HCT116 (cell line): ENCODE measurements at regions not wholly inside any gene's neighbourhood (a gene's known extent, or its start where the extent isn't known, plus 50 kb on each side); places are given as distances from the start of the nearest gene placed in this dataset.

ENCODE experiments used
- ATAC-seq: fragments of 200-7000 bp; cut with Tn5 transposase; 2 replicates; pipeline ENCODE4 v1.9.1; 2020; ENCODE audit warnings: mild to moderate bottlenecking, moderate library complexity
- BruUV-seq: library from RNA; stranded (reverse); fragments of 400-500 nt; replicated peaks from 2 replicates; lab custom pipeline; 2021; lab: Mats Ljungman, UMichigan
- CTCF ChIA-PET: fragments of 300-600 bp; sonication (Branson Sonifier 250); formaldehyde crosslinking; loops from one replicate; lab custom pipeline; 2021; ENCODE audit warnings: antibody characterized with exemption; lab: Charles Lee
- POLR2A ChIA-PET: fragments of 300-600, 350-600 bp; sonication (Branson Sonifier 250); formaldehyde crosslinking; loops from one replicate; lab custom pipeline; 2021; ENCODE audit warnings: antibody characterized with exemption; lab: Charles Lee
- RAD21 ChIA-PET, 2 experiments: fragments of 300-600 bp; sonication (Branson Sonifier 250); formaldehyde crosslinking; loops; one replicate each; lab custom pipeline; 2023; ENCODE audit warnings: low total read pairs in 2 of 2; ENCODE audit not compliant: uncharacterized antibody in 2 of 2, unreplicated experiment in 2 of 2, low non-redundant PET in 1 of 2; lab: Charles Lee
- DNase-seq: peaks from one replicate; pipeline ENCODE4 v3.0.0-alpha.2; 2010; ENCODE audit warnings: low read depth, low spot score
- H2AFZ ChIP-seq: fragments of 200-600 bp; shearing (Covaris generic), sonication (generic); 2 replicates; pipeline ENCODE4 v1.6.1; 2017; ENCODE audit warnings: low read depth, mixed run types, mixed read lengths, antibody characterized with exemption, low read length; ENCODE audit not compliant: poor library complexity, severe bottlenecking
- H3K27ac ChIP-seq: 2 replicates; pipeline ENCODE4 v1.5.1; 2012; ENCODE audit warnings: low read depth, low read length
- H3K27me3 ChIP-seq: fragments of 200-600 bp; sonication (generic); 2 replicates; pipeline ENCODE4 v1.6.1; 2016; ENCODE audit warnings: mixed run types, low read length, mixed read lengths; ENCODE audit not compliant: insufficient read depth
- H3K36me3 ChIP-seq, 2 experiments: fragments of 200-500 bp in 1 of 2; fragments of 200-600 bp in 1 of 2; sonication (Bioruptor generic) in 1 of 2; sonication (generic) in 1 of 2; 2 replicates each; pipeline versions ENCODE4 v1.5.1 to v1.6.1; 2014 to 2016; ENCODE audit warnings: low read length in 2 of 2, inconsistent platforms in 1 of 2, mixed read lengths in 1 of 2, mixed run types in 1 of 2; ENCODE audit not compliant: insufficient read depth in 2 of 2, control insufficient read depth in 1 of 2
- H3K4me1 ChIP-seq, 2 experiments: fragments of 200-600 bp in 1 of 2; sonication (generic) in 1 of 2; 2 replicates each; pipeline versions ENCODE4 v1.5.1 to v1.6.1; 2012 to 2017; ENCODE audit warnings: low read length in 2 of 2, inconsistent platforms in 1 of 2, mild to moderate bottlenecking in 1 of 2, mixed read lengths in 1 of 2, mixed run types in 1 of 2, moderate library complexity in 1 of 2; ENCODE audit not compliant: insufficient read depth in 2 of 2, control insufficient read depth in 1 of 2
- H3K4me2 ChIP-seq: fragments of 200-600 bp; sonication (generic); 2 replicates; pipeline ENCODE4 v1.6.1; 2017; ENCODE audit warnings: mixed run types, low read length, mixed read lengths
- H3K4me3 ChIP-seq, 2 experiments: fragments of 200-600 bp in 1 of 2; sonication (generic) in 1 of 2; replicated peaks in 1 of 2; 2 replicates each; pipeline ENCODE4 v1.5.1; 2011 to 2016; ENCODE audit warnings: low read length in 2 of 2, control low read depth in 1 of 2, low read depth in 1 of 2, mild to moderate bottlenecking in 1 of 2, mixed read lengths in 1 of 2, mixed run types in 1 of 2
- H3K79me2 ChIP-seq: fragments of 200-600 bp; sonication (generic); 2 replicates; pipeline ENCODE4 v1.6.1; 2017; ENCODE audit warnings: mild to moderate bottlenecking, mixed run types, low read length, moderate library complexity, mixed read lengths; ENCODE audit not compliant: insufficient read depth
- H3K9ac ChIP-seq: fragments of 200-600 bp; sonication (generic); 2 replicates; pipeline ENCODE4 v1.6.1; 2016; ENCODE audit warnings: low read length, mixed read lengths
- H3K9me2 ChIP-seq: fragments of 200-600 bp; sonication (generic), shearing (Covaris generic); 2 replicates; pipeline ENCODE4 v1.6.1; 2017; ENCODE audit warnings: mixed run types, mild to moderate bottlenecking, moderate library complexity; ENCODE audit not compliant: insufficient read depth
- H3K9me3 ChIP-seq, 2 experiments: fragments of 200-500 bp in 1 of 2; fragments of 200-600 bp in 1 of 2; sonication (Bioruptor generic) in 1 of 2; sonication (generic) in 1 of 2; 2 replicates each; pipeline ENCODE4 v1.6.1; 2014 to 2017; ENCODE audit warnings: low read length in 2 of 2, mixed read lengths in 2 of 2, inconsistent platforms in 1 of 2, low read depth in 1 of 2, mild to moderate bottlenecking in 1 of 2, mixed run types in 1 of 2, moderate library complexity in 1 of 2; ENCODE audit not compliant: control insufficient read depth in 1 of 2, insufficient read depth in 1 of 2
- H4K20me1 ChIP-seq: fragments of 200-600 bp; sonication (generic), shearing (Covaris generic); 2 replicates; pipeline ENCODE4 v1.6.1; 2017; ENCODE audit warnings: mixed run types, mild to moderate bottlenecking, moderate library complexity; ENCODE audit not compliant: insufficient read depth
- ATF3 ChIP-seq: IDR thresholded peaks from 2 replicates; pipeline ENCODE4 v1.6.1; 2012
- CBX3 ChIP-seq: IDR thresholded peaks from 2 replicates; pipeline ENCODE4 v1.6.1; 2012; ENCODE audit warnings: low read depth
- CTCF ChIP-seq, 3 experiments: fragments of 200-600 bp in 1 of 3; sonication (generic) in 1 of 3; IDR thresholded peaks in 2 of 3; conservative IDR thresholded peaks in 1 of 3; 2 replicates each; pipeline ENCODE4 v1.5.1; 2012 to 2017; ENCODE audit warnings: low read depth in 2 of 3, low read length in 2 of 3, antibody characterized with exemption in 1 of 3, borderline replicate concordance in 1 of 3, control low read depth in 1 of 3, mild to moderate bottlenecking in 1 of 3, mixed read lengths in 1 of 3, mixed run types in 1 of 3, moderate library complexity in 1 of 3; ENCODE audit not compliant: insufficient read depth in 1 of 3
- EGR1 ChIP-seq: IDR thresholded peaks from 2 replicates; pipeline ENCODE4 v1.6.1; 2012; ENCODE audit warnings: low read depth
- ELF1 ChIP-seq: IDR thresholded peaks from 2 replicates; pipeline ENCODE4 v1.6.1; 2012; ENCODE audit warnings: low read depth, borderline replicate concordance
- EZH2 ChIP-seq: fragments of 200-600 bp; sonication (generic); IDR thresholded peaks from 2 replicates; pipeline ENCODE4 v1.6.1; 2017; ENCODE audit warnings: antibody characterized with exemption, mixed run types
- EZH2phosphoT487 ChIP-seq: fragments of 200-600 bp; IDR thresholded peaks from 2 replicates; pipeline ENCODE4 v1.6.1; 2018; ENCODE audit warnings: antibody characterized with exemption, borderline replicate concordance
- FOSL1 ChIP-seq: IDR thresholded peaks from 2 replicates; pipeline ENCODE4 v1.6.1; 2012; ENCODE audit warnings: low read depth
- JUND ChIP-seq: IDR thresholded peaks from 2 replicates; pipeline ENCODE4 v1.6.1; 2012
- POLR2A ChIP-seq: IDR thresholded peaks from 2 replicates; pipeline ENCODE4 v1.7.0; 2011; ENCODE audit warnings: borderline replicate concordance; ENCODE audit not compliant: insufficient read depth, insufficient read length; ENCODE audit errors: extremely low read depth
- RAD21 ChIP-seq: IDR thresholded peaks from 2 replicates; pipeline ENCODE4 v1.6.1; 2012; ENCODE audit warnings: low read depth, mild to moderate bottlenecking
- REST ChIP-seq: IDR thresholded peaks from 2 replicates; pipeline ENCODE4 v1.6.1; 2012; ENCODE audit warnings: low read depth
- SIN3A ChIP-seq: IDR thresholded peaks from 2 replicates; pipeline ENCODE4 v1.6.1; 2012; ENCODE audit warnings: low read depth
- SP1 ChIP-seq: IDR thresholded peaks from 2 replicates; pipeline ENCODE4 v1.6.1; 2012; ENCODE audit warnings: low read depth
- TCF7L2 ChIP-seq: IDR thresholded peaks from 2 replicates; pipeline ENCODE4 v1.7.0; 2011; ENCODE audit warnings: borderline replicate concordance, inconsistent platforms; ENCODE audit not compliant: insufficient read depth, insufficient read length; ENCODE audit errors: extremely low read depth
- YY1 ChIP-seq: IDR thresholded peaks from 2 replicates; pipeline ENCODE4 v1.6.1; 2011; ENCODE audit warnings: low read length, low read depth, moderate library complexity, mild to moderate bottlenecking; ENCODE audit not compliant: insufficient replicate concordance; ENCODE audit errors: extremely low read depth
- ZFX ChIP-seq: fragments of 450-650 bp; IDR thresholded peaks from 2 replicates; pipeline ENCODE4 v1.6.1; 2017
- intact Hi-C: fragments of 100-400 bp; cut with micrococcal nuclease; formaldehyde crosslinking; loops from 2 replicates; pipeline ENCODE4 v1.10.0; 2022
- TF ChIP-seq, protein P1 (sequence below): IDR thresholded peaks from 2 replicates; pipeline ENCODE4 v1.6.1; 2011; ENCODE audit warnings: mild to moderate bottlenecking, low read length, moderate library complexity; ENCODE audit not compliant: insufficient replicate concordance; ENCODE audit errors: extremely low read depth
- TF ChIP-seq, protein P2 (sequence below): IDR thresholded peaks from 2 replicates; pipeline ENCODE4 v1.6.1; 2012

DNA sequence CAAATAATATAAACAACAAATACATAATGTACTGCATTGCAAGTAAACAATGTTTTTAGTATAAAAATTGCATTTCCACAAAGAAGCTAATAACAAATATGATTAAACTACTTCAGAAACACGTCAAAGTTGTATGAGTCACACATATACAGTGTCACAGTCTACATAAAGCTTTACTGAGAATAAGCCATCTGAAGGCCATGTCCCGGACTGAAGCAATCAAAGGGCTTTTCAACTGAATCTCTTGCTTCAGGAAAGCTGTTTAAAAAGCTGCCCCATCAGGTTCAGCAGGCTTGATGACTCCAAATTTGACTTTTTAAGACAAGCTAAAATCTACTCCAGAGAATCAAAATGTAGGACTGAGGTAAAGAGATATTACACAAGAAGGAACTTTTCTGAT lies 1476.8 kb downstream of the ADGRL3 start:
- ChIA-PET RAD21 (no interaction called here), POLR2A (no interaction called here), CTCF (no interaction called here)
- no peaks in the 10 kb centered on the region for H4K20me1 ChIP-seq
- H3K36me3 ChIP-seq = no peaks in the 10 kb centered on the region
- no peak overlapping the region for H3K4me3 ChIP-seq
- H2AFZ ChIP-seq = no peak overlapping the region
- H3K27ac ChIP-seq = no peak overlapping the region
- H3K4me2 ChIP-seq = no peak overlapping the region
- no peaks in the 10 kb centered on the region for H3K9me2 ChIP-seq
- peaks cover 9 to 16% of the 10 kb centered on the region in 2 experiments; a peak in 2 of 4 replicates for H3K9me3 ChIP-seq
- TF ChIP-seq REST (no peak), EGR1 (no peak), TCF7L2 (no peak), JUND (no peak), EZH2 (no peak), SIN3A (no peak), ELF1 (no peak), YY1 (no peak), ATF3 (no peak), EZH2phosphoT487 (no peak), FOSL1 (no peak), RAD21 (no peak), ZFX (no peak), SP1 (no peak), CTCF (IDR thresholded peaks at IDR 0.05 in 2 of 3, conservative IDR thresholded peaks at IDR 0.05 in 1 of 3; ENCODE audit: borderline replicate concordance in 1 of 3, insufficient read depth in 1 of 3, low read depth in 2 of 3, low read length in 2 of 3) (no peak), POLR2A (no peak), CBX3 (no peak)
- TF ChIP-seq, protein P1, sequence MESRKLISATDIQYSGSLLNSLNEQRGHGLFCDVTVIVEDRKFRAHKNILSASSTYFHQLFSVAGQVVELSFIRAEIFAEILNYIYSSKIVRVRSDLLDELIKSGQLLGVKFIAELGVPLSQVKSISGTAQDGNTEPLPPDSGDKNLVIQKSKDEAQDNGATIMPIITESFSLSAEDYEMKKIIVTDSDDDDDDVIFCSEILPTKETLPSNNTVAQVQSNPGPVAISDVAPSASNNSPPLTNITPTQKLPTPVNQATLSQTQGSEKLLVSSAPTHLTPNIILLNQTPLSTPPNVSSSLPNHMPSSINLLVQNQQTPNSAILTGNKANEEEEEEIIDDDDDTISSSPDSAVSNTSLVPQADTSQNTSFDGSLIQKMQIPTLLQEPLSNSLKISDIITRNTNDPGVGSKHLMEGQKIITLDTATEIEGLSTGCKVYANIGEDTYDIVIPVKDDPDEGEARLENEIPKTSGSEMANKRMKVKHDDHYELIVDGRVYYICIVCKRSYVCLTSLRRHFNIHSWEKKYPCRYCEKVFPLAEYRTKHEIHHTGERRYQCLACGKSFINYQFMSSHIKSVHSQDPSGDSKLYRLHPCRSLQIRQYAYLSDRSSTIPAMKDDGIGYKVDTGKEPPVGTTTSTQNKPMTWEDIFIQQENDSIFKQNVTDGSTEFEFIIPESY = no peak
- TF ChIP-seq, protein P2, sequence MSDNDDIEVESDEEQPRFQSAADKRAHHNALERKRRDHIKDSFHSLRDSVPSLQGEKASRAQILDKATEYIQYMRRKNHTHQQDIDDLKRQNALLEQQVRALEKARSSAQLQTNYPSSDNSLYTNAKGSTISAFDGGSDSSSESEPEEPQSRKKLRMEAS = no peak
- no peak overlapping the region for H3K9ac ChIP-seq
- intact Hi-C loops = no loop called here
- H3K79me2 ChIP-seq = no peaks in the 10 kb centered on the region
- DNase-seq (no peak), ATAC-seq (no peak)
- BruUV-seq = no TSS peak
- no peaks in the 10 kb centered on the region for H3K27me3 ChIP-seq
- no peaks in the 10 kb centered on the region for H3K4me1 ChIP-seq
